ENCODE measurements at regions not wholly inside any gene's neighbourhood (a gene's known extent, or its start where the extent isn't known, plus 50 kb on each side); places are given as distances from the start of the nearest gene placed in this dataset.

GRCh38 chr3:36132214-36132613 is 248.1 kb upstream of the STAC start:
- no peak for TF ChIP-seq CTCF (IDR thresholded peaks at IDR 0.05)
- TF ChIP-seq EP300 (IDR thresholded peaks at IDR 0.05): no peak

All from upper lobe of left lung (tissue), 4 donors.